Mesothelial cell of epicardium (in vitro differentiated cells): ENCODE measurements at regions not wholly inside any gene's neighbourhood (a gene's known extent, or its start where the extent isn't known, plus 50 kb on each side); places are given as distances from the start of the nearest gene placed in this dataset.

Experiments used
- DNase-seq, 2 experiments: peaks; one replicate each; pipeline ENCODE4 v3.0.0; 2021; ENCODE audit warnings: low spot score in 2 of 2; ENCODE audit not compliant: unreplicated experiment in 2 of 2
- H3K27ac Mint-ChIP-seq: 2 replicates; pipeline ENCODE4 v1.8.0; 2021; ENCODE audit warnings: mixed read lengths
- H3K27me3 Mint-ChIP-seq: 2 replicates; pipeline ENCODE4 v1.8.0; 2021; ENCODE audit warnings: low read depth, mixed read lengths
- H3K36me3 Mint-ChIP-seq: 2 replicates; pipeline ENCODE4 v1.8.0; 2021; ENCODE audit warnings: mixed read lengths
- H3K4me1 Mint-ChIP-seq: 2 replicates; pipeline ENCODE4 v1.8.0; 2021; ENCODE audit warnings: mixed read lengths
- H3K4me3 Mint-ChIP-seq: 2 replicates; pipeline ENCODE4 v1.8.0; 2021; ENCODE audit warnings: mild to moderate bottlenecking, moderate library complexity, mixed read lengths
- H3K9me3 Mint-ChIP-seq: 2 replicates; pipeline ENCODE4 v1.8.0; 2021; ENCODE audit warnings: mixed read lengths
- CTCF ChIP-seq: fragments of 200-600 bp; sonication (generic); IDR thresholded peaks from one replicate; pipeline ENCODE4 v1.5.0; 2021; ENCODE audit warnings: antibody characterized with exemption; ENCODE audit not compliant: unreplicated experiment

GRCh38 chr15:95620934-95621579, 709.4 kb upstream of the NR2F2 start:
- Mint-ChIP-seq H3K27ac (no peak overlapping the region), H3K27me3 (no peaks in the 10 kb centered on the region), H3K9me3 (peaks cover 25% of the 10 kb centered on the region), H3K4me1 (peaks cover 14% of the 10 kb centered on the region), H3K4me3 (no peak overlapping the region), H3K36me3 (peaks cover 10% of the 10 kb centered on the region)
- no peak for TF ChIP-seq CTCF
- DNase-seq, result no peak

GRCh38 chr15:95622843-95623242, 707.7 kb upstream of the NR2F2 start:
- H3K9me3 Mint-ChIP-seq, result peaks cover 21% of the 10 kb centered on the region
- no peak for DNase-seq
- peaks cover 20% of the 10 kb centered on the region for H3K4me1 Mint-ChIP-seq
- H3K27me3 Mint-ChIP-seq, result no peaks in the 10 kb centered on the region
- H3K36me3 Mint-ChIP-seq, result peaks cover 10% of the 10 kb centered on the region
- no peak overlapping the region for H3K27ac Mint-ChIP-seq
- no peak for TF ChIP-seq CTCF
- no peak overlapping the region for H3K4me3 Mint-ChIP-seq

- H3K36me3 Mint-ChIP-seq, result peaks cover 7% of the 10 kb centered on the region
- DNase-seq, result no peak
- no peak overlapping the region for H3K27ac Mint-ChIP-seq
- no peak overlapping the region for H3K4me3 Mint-ChIP-seq
- no peaks in the 10 kb centered on the region for H3K27me3 Mint-ChIP-seq
- peaks cover 20% of the 10 kb centered on the region for H3K4me1 Mint-ChIP-seq
- peaks cover 17% of the 10 kb centered on the region for H3K9me3 Mint-ChIP-seq
- no peak for TF ChIP-seq CTCF
Measured at GRCh38 chr15:95624100-95624499, 706.4 kb upstream of the NR2F2 start.

- Mint-ChIP-seq H3K27ac (no peak overlapping the region), H3K4me3 (no peak overlapping the region), H3K27me3 (no peaks in the 10 kb centered on the region), H3K4me1 (peaks cover 20% of the 10 kb centered on the region), H3K9me3 (peaks cover 17% of the 10 kb centered on the region), H3K36me3 (peaks cover 7% of the 10 kb centered on the region)
- no peak for DNase-seq
- TF ChIP-seq CTCF, result no peak
Measured at GRCh38 chr15:95624616-95625361, 705.7 kb upstream of the NR2F2 start.

- H3K27me3 Mint-ChIP-seq, result no peaks in the 10 kb centered on the region
- no peak for DNase-seq
Measured at GRCh38 chr15:95626501-95627361, 703.8 kb upstream of the NR2F2 start.

More at GRCh38 chr15:95626501-95627361, 703.8 kb upstream of the NR2F2 start:
- Mint-ChIP-seq H3K4me3 (no peak overlapping the region), H3K27ac (no peak overlapping the region), H3K4me1 (peaks cover 20% of the 10 kb centered on the region), H3K9me3 (peaks cover 21% of the 10 kb centered on the region), H3K36me3 (peaks cover 7% of the 10 kb centered on the region)
- no peak for TF ChIP-seq CTCF
